Progenitor cell of endocrine pancreas (in vitro differentiated cells): ENCODE measurements at regions not wholly inside any gene's neighbourhood (a gene's known extent, or its start where the extent isn't known, plus 50 kb on each side); places are given as distances from the start of the nearest gene placed in this dataset.

ENCODE experiments used
- DNase-seq: peaks from one replicate; pipeline ENCODE4 v3.0.0; 2021; ENCODE audit warnings: low spot score; ENCODE audit not compliant: unreplicated experiment
- H3K27ac Mint-ChIP-seq: 2 replicates; pipeline ENCODE4 v1.8.0; 2021; ENCODE audit warnings: mild to moderate bottlenecking, moderate library complexity, mixed read lengths
- H3K27me3 Mint-ChIP-seq: 2 replicates; pipeline ENCODE4 v1.8.0; 2021; ENCODE audit warnings: mixed read lengths
- H3K36me3 Mint-ChIP-seq: 2 replicates; pipeline ENCODE4 v1.8.0; 2022; ENCODE audit warnings: mixed read lengths; ENCODE audit not compliant: insufficient read depth
- H3K4me1 Mint-ChIP-seq: 2 replicates; pipeline ENCODE4 v1.8.0; 2021; ENCODE audit warnings: low read depth, mixed read lengths
- H3K4me3 Mint-ChIP-seq: 2 replicates; pipeline ENCODE4 v1.8.0; 2021; ENCODE audit warnings: low read depth, mild to moderate bottlenecking, moderate library complexity, mixed read lengths
- H3K9me3 Mint-ChIP-seq: 2 replicates; pipeline ENCODE4 v1.8.0; 2021; ENCODE audit warnings: low read depth, mixed read lengths
- CTCF ChIP-seq: fragments of 200-600 bp; sonication (generic); IDR thresholded peaks from one replicate; pipeline ENCODE4 v1.5.0; 2021; ENCODE audit warnings: antibody characterized with exemption, mild to moderate bottlenecking; ENCODE audit not compliant: unreplicated experiment

GRCh38 chr15:37740623-37741141 is 193.8 kb upstream of the TMCO5A start:
- Mint-ChIP-seq H3K27me3 (peaks cover 75% of the 10 kb centered on the region), H3K36me3 (no peaks in the 10 kb centered on the region), H3K4me3 (no peak overlapping the region), H3K9me3 (no peaks in the 10 kb centered on the region), H3K27ac (no peak overlapping the region), H3K4me1 (peaks cover 9% of the 10 kb centered on the region)
- DNase-seq = no peak
- TF ChIP-seq CTCF = no peak

GRCh38 chr15:37743826-37744225 is 190.6 kb upstream of the TMCO5A start:
- Mint-ChIP-seq H3K27me3 (peaks cover 52% of the 10 kb centered on the region), H3K9me3 (peaks cover 12% of the 10 kb centered on the region), H3K4me3 (no peak overlapping the region), H3K36me3 (no peaks in the 10 kb centered on the region), H3K4me1 (peaks cover 6% of the 10 kb centered on the region), H3K27ac (no peak overlapping the region)
- no peak for DNase-seq
- no peak for TF ChIP-seq CTCF

GRCh38 chr15:37744521-37744920 is 189.9 kb upstream of the TMCO5A start:
- Mint-ChIP-seq H3K9me3 (peaks cover 19% of the 10 kb centered on the region), H3K27me3 (peaks cover 45% of the 10 kb centered on the region), H3K36me3 (no peaks in the 10 kb centered on the region), H3K4me1 (peaks cover 3% of the 10 kb centered on the region), H3K27ac (no peak overlapping the region), H3K4me3 (no peak overlapping the region)
- TF ChIP-seq CTCF = no peak
- DNase-seq = no peak

- Mint-ChIP-seq H3K4me3 (no peak overlapping the region), H3K27me3 (peaks cover 2% of the 10 kb centered on the region), H3K36me3 (no peaks in the 10 kb centered on the region), H3K9me3 (peaks cover 39% of the 10 kb centered on the region), H3K27ac (no peak overlapping the region), H3K4me1 (no peaks in the 10 kb centered on the region)
- no peak for DNase-seq
- TF ChIP-seq CTCF = no peak
Observed at GRCh38 chr15:37751401-37751800, 183.0 kb upstream of the TMCO5A start.

GRCh38 chr15:37756407-37756806 is 178.0 kb upstream of the TMCO5A start:
- Mint-ChIP-seq H3K27ac (no peak overlapping the region), H3K9me3 (peaks cover 15% of the 10 kb centered on the region), H3K4me3 (no peak overlapping the region), H3K27me3 (peaks cover 17% of the 10 kb centered on the region), H3K4me1 (peaks cover 4% of the 10 kb centered on the region), H3K36me3 (no peaks in the 10 kb centered on the region)
- no peak for DNase-seq
- TF ChIP-seq CTCF = no peak
